ENCODE measurements at regions not wholly inside any gene's neighbourhood (a gene's known extent, or its start where the extent isn't known, plus 50 kb on each side); places are given as distances from the start of the nearest gene placed in this dataset.

GRCh38 chr9:87243602-87244001, 254.1 kb upstream of the DAPK1 start:
- ChIA-PET CTCF (no interaction called here), POLR2A (ENCODE audit: unreplicated experiment) (no interaction called here)
- H3K9ac ChIP-seq (ENCODE audit: low read length): no peak overlapping the region
- DNase-seq: no peak
- no peaks in the 10 kb centered on the region for H3K36me3 ChIP-seq (ENCODE audit: low read depth, low read length)
- H3K79me2 ChIP-seq (ENCODE audit: low read length): no peaks in the 10 kb centered on the region
- no peaks in the 10 kb centered on the region for H3K4me1 ChIP-seq (ENCODE audit: insufficient read depth, low read length)
- intact Hi-C loops (cut with micrococcal nuclease): no loop called here
- H3K27me3 ChIP-seq (ENCODE audit: low read length): no peaks in the 10 kb centered on the region; the same call in 1 of the 2 replicates
- TF ChIP-seq EZH2phosphoT487 (IDR thresholded peaks at IDR 0.05; ENCODE audit: borderline replicate concordance, low read length) (no peak), CTCF (conservative IDR thresholded peaks at IDR 0.05; ENCODE audit: low read depth, low read length) (no peak), EZH2 (IDR thresholded peaks at IDR 0.05; ENCODE audit: low read length, unreplicated experiment) (no peak)
- no peak overlapping the region for H3K27ac ChIP-seq (ENCODE audit: low read length)
- no TSS peak for BruUV-seq (replicated peaks)
- no peak overlapping the region for H3K4me2 ChIP-seq (ENCODE audit: low read length)
- no peaks in the 10 kb centered on the region for H3F3A ChIP-seq (ENCODE audit: low read length, unreplicated experiment)
- no peaks in the 10 kb centered on the region for H3K9me3 ChIP-seq (ENCODE audit: low read length)
- no peaks in the 10 kb centered on the region for H4K20me1 ChIP-seq (ENCODE audit: low read length)
- no peak for ATAC-seq
- no peaks in the 10 kb centered on the region for H3K9me2 ChIP-seq (replicated peaks; ENCODE audit: low read length)
- H3K4me3 ChIP-seq (ENCODE audit: low read length): no peak overlapping the region
- no peak overlapping the region for H2AFZ ChIP-seq (ENCODE audit: low read length)

- CTCF ChIA-PET: no interaction called here
- BruUV-seq (replicated peaks): no TSS peak
- no peaks in the 10 kb centered on the region for H3F3A ChIP-seq (ENCODE audit: low read length, unreplicated experiment)
- no peaks in the 10 kb centered on the region for H3K79me2 ChIP-seq (ENCODE audit: low read length)
- no peak overlapping the region for H3K4me3 ChIP-seq (ENCODE audit: low read length)
- H2AFZ ChIP-seq (ENCODE audit: low read length): no peak overlapping the region
- no peaks in the 10 kb centered on the region for H4K20me1 ChIP-seq (ENCODE audit: low read length)
- no peak for TF ChIP-seq EZH2 (IDR thresholded peaks at IDR 0.05; ENCODE audit: low read length, unreplicated experiment)
- TF ChIP-seq EZH2phosphoT487 (IDR thresholded peaks at IDR 0.05; ENCODE audit: borderline replicate concordance, low read length): no peak
- TF ChIP-seq CTCF (conservative IDR thresholded peaks at IDR 0.05; ENCODE audit: low read depth, low read length): no peak
- DNase-seq: no peak
- no peaks in the 10 kb centered on the region; the same call in 1 of the 2 replicates for H3K27me3 ChIP-seq (ENCODE audit: low read length)
- POLR2A ChIA-PET (ENCODE audit: unreplicated experiment): no interaction called here
- intact Hi-C loops (cut with micrococcal nuclease): no loop called here
- H3K4me2 ChIP-seq (ENCODE audit: low read length): no peak overlapping the region
- H3K9ac ChIP-seq (ENCODE audit: low read length): no peak overlapping the region
- H3K4me1 ChIP-seq (ENCODE audit: insufficient read depth, low read length): no peaks in the 10 kb centered on the region
- no peak for ATAC-seq
- no peaks in the 10 kb centered on the region for H3K9me3 ChIP-seq (ENCODE audit: low read length)
- H3K27ac ChIP-seq (ENCODE audit: low read length): no peak overlapping the region
- no peaks in the 10 kb centered on the region for H3K9me2 ChIP-seq (replicated peaks; ENCODE audit: low read length)
- no peaks in the 10 kb centered on the region for H3K36me3 ChIP-seq (ENCODE audit: low read depth, low read length)
Measured at GRCh38 chr9:87245271-87245670, 252.4 kb upstream of the DAPK1 start.

- H3K9ac ChIP-seq (ENCODE audit: low read length): no peak overlapping the region
- TF ChIP-seq EZH2phosphoT487 (IDR thresholded peaks at IDR 0.05; ENCODE audit: borderline replicate concordance, low read length) (no peak), EZH2 (IDR thresholded peaks at IDR 0.05; ENCODE audit: low read length, unreplicated experiment) (no peak), CTCF (conservative IDR thresholded peaks at IDR 0.05; ENCODE audit: low read depth, low read length) (no peak)
- H3K9me3 ChIP-seq (ENCODE audit: low read length): no peaks in the 10 kb centered on the region
- no peak overlapping the region for H3K27ac ChIP-seq (ENCODE audit: low read length)
- H3K9me2 ChIP-seq (replicated peaks; ENCODE audit: low read length): no peaks in the 10 kb centered on the region
- no peak for DNase-seq
- ChIA-PET CTCF (no interaction called here), POLR2A (ENCODE audit: unreplicated experiment) (no interaction called here)
- H3K4me3 ChIP-seq (ENCODE audit: low read length): no peak overlapping the region
- no peak overlapping the region for H3K4me2 ChIP-seq (ENCODE audit: low read length)
- intact Hi-C loops (cut with micrococcal nuclease): no loop called here
- no TSS peak for BruUV-seq (replicated peaks)
- no peak for ATAC-seq
- H3K4me1 ChIP-seq (ENCODE audit: insufficient read depth, low read length): no peaks in the 10 kb centered on the region
- no peaks in the 10 kb centered on the region for H4K20me1 ChIP-seq (ENCODE audit: low read length)
- no peaks in the 10 kb centered on the region for H3K36me3 ChIP-seq (ENCODE audit: low read depth, low read length)
- no peak overlapping the region for H2AFZ ChIP-seq (ENCODE audit: low read length)
- no peaks in the 10 kb centered on the region for H3K79me2 ChIP-seq (ENCODE audit: low read length)
- H3K27me3 ChIP-seq (ENCODE audit: low read length): no peaks in the 10 kb centered on the region; the same call in 1 of the 2 replicates
- no peaks in the 10 kb centered on the region for H3F3A ChIP-seq (ENCODE audit: low read length, unreplicated experiment)
Measured at GRCh38 chr9:87247097-87247496, 250.6 kb upstream of the DAPK1 start.

Data from PC-3 (cell line).